ENCODE measurements at regions not wholly inside any gene's neighbourhood (a gene's known extent, or its start where the extent isn't known, plus 50 kb on each side); places are given as distances from the start of the nearest gene placed in this dataset.

DNA sequence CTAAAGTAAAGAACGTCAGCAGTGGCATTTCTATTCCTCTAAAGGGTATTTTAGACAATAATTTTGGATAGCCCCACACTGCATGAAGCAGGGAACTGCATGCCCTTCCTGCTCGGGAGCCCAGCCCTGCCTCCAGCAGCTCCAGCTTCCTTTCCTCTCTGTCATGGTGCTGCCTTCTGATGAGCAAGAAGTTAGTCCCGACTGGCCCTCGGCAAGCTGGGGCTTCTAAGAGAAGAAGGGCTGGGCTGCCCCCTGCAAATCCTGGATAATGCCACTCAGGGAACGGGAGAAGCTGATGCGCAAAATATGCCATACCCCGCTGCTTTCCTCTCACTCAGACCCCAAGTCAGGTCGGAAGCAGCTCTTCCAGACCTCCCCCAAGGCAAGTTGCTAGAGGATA, 296.4 kb downstream of the ETS1 start:
- TF ChIP-seq YY1 (IDR thresholded peaks at IDR 0.05; ENCODE audit: insufficient read depth, insufficient read length) (no peak), ZNF274 (IDR thresholded peaks at IDR 0.05; ENCODE audit: low read depth, low read length) (no peak)
